GM18873 (cell line): ENCODE measurements at regions not wholly inside any gene's neighbourhood (a gene's known extent, or its start where the extent isn't known, plus 50 kb on each side); places are given as distances from the start of the nearest gene placed in this dataset.

ENCODE experiments used
- ATAC-seq: cut with Tn5 transposase; IDR thresholded peaks from one replicate; pipeline ENCODE4 v1.9.1; 2021; ENCODE audit warnings: mild to moderate bottlenecking, moderate library complexity, moderate number of reproducible peaks; ENCODE audit not compliant: unreplicated experiment, low FRiP score

DNA sequence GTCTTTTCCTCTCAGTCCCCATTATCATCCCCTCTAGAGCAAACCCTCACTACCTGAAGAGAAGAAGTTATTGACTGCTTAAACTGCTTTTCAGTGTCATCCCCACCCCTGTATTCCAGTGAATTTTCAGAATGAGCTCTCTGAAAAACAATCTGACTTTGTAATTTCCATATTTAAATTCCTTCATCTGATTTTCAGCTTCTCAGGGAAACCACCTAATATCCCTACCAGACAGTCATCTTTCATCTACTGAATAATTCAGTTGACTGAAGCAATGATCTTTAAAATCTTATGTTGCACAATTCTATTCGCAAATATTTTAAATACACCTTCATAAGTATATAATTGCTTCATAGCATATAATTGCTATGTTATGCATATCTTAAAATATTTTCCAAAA, 258.7 kb downstream of the HTR1B start:
- no peak for ATAC-seq

- ATAC-seq: no peak
Observed at GRCh38 chr6:77183447-77183846, 279.8 kb downstream of the HTR1B start.

DNA sequence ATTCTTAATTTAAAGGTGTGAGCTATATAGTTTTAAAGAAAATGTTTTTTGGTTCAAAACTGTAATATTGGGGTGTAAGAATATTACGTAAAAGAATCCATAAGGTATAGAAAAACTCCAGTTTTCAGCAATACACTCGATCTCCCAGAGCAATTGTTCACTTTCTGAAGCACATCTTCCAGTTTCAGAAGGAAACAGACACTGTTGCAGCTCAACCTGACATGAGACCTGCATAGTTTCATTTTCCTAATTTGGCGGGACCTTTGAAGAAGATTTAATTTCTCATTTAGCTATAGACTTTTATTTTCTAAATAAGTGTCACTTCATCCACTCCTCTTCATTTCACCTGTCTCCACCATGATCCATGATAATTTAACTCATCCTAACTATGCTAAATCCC, 281.5 kb downstream of the HTR1B start:
- no peak for ATAC-seq

GRCh38 chr6:77180326-77180725, 283.0 kb downstream of the HTR1B start:
- no peak for ATAC-seq

- ATAC-seq: no peak
Observed at GRCh38 chr6:77178821-77179220, 284.5 kb downstream of the HTR1B start.

GRCh38 chr6:77177470-77177869, 285.8 kb downstream of the HTR1B start:
- no peak for ATAC-seq

DNA sequence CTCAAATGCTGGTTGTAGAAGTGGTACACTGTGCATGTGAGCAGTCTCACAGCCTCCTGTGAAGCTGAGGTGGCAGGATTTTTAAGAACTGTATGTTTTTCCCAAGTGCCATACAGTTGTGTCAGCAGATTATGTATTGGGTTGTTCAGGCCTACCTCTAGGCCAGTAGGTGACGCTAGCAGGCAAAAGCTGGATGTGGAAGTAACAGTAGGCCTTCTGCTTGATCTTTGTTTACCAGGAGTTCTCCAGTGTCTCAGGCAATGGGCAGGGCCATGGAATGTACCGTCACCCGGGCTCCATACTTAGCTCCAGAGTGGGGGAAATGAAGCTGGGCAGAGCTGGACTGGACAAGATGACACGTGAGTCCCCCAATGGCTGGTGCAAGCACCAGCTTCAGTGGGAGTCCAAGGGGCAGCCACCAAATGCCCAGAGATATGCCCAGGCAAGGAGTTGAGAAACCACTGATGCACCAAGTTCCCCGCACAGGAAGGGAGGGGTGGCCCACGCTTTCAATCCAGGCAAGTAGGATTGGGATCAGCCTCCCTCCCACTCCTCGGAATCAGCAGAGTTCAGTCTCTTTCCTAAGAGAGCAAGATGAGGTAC, 289.7 kb downstream of the HTR1B start:
- no peak for ATAC-seq

DNA sequence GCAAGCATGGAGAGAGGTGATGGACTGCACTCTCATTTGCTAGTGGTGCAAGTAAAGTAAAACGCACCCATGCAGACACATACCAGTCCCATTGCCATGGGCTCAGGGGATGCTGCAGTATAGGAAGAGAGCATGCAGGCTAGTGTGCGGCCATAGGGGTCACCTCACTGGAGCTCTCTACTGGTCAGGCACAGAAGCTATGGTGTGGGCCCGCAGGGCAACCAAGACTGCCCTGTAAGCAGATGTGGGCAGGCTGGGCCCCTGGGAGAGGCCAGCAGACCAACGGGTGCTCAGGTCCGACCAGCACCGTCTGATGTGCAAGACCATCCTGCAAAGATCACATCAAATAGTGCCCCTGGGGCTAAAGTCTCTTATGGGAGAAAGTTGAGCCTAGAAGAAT, 290.7 kb downstream of the HTR1B start:
- ATAC-seq: no peak

GRCh38 chr6:77159730-77160129, 303.6 kb downstream of the HTR1B start:
- no peak for ATAC-seq

DNA sequence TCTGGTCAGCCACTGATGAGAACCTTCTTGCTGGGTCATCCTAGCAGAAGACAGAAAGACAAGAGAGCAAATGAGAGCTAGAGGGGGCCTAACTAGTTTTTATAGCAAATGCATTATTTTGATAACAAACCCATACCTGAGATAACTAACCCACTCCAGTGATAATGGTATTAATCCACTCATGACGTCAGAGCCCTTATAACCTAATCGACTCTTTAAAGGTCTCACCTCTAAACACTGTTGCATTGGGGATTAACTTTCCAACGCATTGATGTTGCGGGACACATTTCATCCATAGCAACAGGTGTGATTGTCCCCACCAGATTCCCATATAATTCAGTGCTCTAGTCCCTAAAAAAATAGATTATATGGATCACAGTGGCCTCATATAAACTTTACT, 312.1 kb downstream of the HTR1B start:
- no peak for ATAC-seq

GRCh38 chr6:77150736-77151135, 312.6 kb downstream of the HTR1B start:
- ATAC-seq: no peak

DNA sequence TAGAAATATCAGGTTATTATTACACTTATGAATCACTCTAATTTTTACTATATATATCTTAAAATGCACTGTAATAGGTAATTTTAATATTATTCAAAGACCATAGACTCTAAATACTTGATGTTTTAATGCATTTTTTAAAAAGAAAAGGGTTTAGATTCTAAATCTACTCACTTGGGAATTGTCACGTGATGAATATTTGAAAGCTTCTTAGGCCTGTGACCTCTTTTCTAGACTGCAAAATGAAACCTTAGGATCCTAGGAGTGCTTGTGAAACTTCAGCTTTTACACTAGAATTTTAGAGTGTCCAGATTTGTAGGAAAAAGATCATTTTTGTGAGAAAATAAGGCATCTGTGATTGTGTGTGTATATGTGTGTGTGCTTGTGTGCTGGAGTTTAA, 318.0 kb downstream of the HTR1B start:
- ATAC-seq: no peak

DNA sequence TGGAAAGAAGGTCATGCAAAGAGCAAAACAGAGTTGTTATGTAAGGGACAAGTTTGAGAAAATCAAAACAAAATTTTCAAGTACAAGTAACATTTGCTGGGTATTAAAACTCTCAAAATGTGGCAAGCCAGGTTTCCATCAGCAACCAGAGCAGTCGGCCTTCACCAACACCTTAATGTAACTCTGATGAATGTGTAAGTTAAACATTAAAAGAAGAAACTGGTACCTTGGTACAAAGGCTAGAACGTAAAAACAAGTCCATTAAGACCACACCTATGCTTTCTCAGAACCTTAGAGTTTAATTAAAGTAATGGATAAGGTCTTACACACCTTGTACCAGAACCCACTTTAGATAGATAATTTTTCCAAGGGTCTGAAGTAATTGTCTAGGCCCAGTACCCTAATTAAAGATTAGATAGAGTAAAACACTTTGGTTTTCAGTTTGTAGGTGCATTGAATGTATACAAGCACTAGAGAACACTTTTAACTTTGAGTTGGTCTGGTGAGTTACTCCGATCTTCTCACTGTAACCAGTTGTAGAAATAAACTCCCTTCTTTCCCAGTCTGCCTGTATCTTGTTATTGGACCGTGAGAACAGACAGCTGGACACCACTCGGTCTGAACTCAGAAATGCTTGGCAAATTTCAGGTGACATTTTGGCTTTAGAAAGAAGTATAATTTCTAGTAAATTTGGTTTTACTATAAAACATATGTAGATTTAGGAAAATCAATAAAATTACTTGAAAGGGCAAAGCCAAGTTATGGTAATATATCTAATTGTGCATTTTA, 319.4 kb downstream of the HTR1B start:
- no peak for ATAC-seq

DNA sequence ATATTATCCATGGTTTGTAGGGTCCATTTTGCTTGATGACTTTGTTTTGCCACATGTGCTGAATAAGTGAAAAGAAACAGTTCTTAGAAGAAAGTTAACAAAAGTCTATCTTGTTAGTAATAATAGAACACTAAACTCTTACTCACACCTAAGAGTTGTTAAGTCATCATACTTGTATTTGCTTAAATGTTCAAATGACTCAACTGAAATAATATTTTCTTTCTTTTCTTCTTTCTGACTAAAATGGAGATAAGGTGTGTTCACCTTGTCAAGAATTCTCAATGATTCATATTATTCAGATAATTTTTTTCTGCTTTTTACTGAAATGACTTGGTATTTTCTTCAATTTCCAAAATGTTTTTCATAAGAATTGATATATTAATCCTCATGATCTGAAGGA, 327.2 kb downstream of the HTR1B start:
- ATAC-seq: no peak

GRCh38 chr6:77133031-77133430, 330.3 kb downstream of the HTR1B start:
- no peak for ATAC-seq

DNA sequence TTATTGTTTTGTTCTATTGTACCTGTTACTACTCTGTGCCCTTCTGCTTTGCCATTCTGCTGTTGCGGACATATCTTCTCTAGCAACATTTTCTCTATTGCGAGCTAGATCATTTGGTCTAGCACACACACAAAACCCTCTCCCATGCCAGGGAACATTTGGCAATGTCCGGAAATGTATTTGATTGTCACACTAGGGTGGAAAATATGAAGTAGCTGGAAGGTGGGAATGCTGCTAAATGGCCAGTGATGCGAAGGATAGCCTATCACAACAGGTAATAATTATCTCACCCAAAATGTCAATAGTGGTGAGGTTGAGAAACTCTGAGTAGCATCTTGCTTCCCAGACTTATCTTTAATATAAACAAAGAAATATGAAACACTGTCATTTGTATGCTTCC, 331.9 kb downstream of the HTR1B start:
- no peak for ATAC-seq

- no peak for ATAC-seq
Observed at GRCh38 chr6:77124604-77125003, 338.7 kb downstream of the HTR1B start.

DNA sequence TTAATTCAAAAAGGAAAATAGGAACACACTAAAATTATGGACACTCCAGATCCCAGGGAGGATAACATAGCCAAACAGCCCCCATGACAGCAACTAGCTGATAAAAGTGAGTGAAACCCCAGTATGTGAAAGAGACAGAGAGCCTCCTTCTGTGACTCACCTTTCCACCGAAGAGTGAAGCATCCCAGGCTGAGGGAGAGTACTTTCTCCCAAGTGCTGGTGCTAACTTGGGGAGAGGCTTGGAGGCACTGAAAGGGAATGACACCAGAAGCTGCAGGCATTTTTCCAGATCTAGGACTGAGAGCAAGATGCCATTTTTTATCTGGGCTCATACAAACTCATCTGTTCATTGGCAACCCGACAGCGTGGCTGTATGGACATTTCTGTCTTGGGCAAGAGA, 339.8 kb downstream of the HTR1B start:
- ATAC-seq: no peak

DNA sequence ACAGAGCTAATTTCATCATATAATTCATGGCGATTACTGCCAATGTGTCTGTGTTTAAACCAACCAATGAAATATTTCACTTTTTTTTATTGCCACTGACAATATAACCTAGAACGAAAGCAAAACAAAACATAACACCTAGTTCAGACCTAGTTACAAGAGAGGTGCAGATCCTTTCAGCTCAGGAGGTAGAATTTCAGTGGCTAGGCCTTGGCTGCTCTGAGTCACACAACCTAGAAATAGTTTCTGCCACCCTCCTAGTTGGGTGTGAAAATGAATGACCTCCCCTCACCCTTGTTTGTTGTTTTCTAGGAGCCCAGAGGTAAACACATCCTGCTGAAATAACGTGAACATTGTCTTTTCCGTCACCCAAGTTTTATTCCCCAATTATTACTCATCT, 356.3 kb downstream of the HTR1B start:
- no peak for ATAC-seq

GRCh38 chr6:77105091-77105490, 358.2 kb downstream of the HTR1B start:
- no peak for ATAC-seq

DNA sequence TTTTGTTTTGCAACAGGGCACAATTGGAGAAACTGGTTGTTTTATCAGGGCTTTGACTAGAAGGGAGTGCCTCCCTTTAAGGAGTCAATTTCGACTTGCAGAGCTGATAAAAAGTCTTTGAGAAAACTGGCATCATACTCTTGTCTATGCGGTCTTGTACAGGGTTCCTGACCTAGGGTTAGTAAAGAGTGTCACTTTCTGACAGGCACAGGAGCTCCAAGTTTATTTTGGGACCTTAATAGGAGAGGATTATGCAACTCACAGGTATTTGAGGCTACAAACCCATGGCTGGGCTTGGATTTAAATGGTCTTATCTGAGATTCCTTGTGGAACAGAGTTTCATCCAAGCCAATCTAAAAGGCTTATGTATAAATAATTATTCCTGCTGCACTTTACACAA, 365.4 kb downstream of the HTR1B start:
- ATAC-seq: no peak

- ATAC-seq: no peak
Observed at GRCh38 chr6:77095936-77096627, 367.2 kb downstream of the HTR1B start.
